K562 (cell line): ENCODE measurements at regions not wholly inside any gene's neighbourhood (a gene's known extent, or its start where the extent isn't known, plus 50 kb on each side); places are given as distances from the start of the nearest gene placed in this dataset.

Source experiments
- ARHGAP35 ChIP-seq: fragments of 450-650 bp; IDR thresholded peaks from 2 replicates; pipeline ENCODE4 v1.6.1; 2018; ENCODE audit not compliant: partially characterized antibody
- ZNF592 ChIP-seq: fragments of 450-650 bp; IDR thresholded peaks from 2 replicates; pipeline ENCODE4 v1.6.1; 2017; ENCODE audit warnings: antibody characterized with exemption, mild to moderate bottlenecking
- TF ChIP-seq, protein P1 (sequence below): fragments of 200-800 bp; sonication (Bioruptor generic); IDR thresholded peaks from 2 replicates; pipeline ENCODE4 v1.6.1; 2017; ENCODE audit warnings: missing genetic modification characterization, missing compliant biosample characterization

DNA sequence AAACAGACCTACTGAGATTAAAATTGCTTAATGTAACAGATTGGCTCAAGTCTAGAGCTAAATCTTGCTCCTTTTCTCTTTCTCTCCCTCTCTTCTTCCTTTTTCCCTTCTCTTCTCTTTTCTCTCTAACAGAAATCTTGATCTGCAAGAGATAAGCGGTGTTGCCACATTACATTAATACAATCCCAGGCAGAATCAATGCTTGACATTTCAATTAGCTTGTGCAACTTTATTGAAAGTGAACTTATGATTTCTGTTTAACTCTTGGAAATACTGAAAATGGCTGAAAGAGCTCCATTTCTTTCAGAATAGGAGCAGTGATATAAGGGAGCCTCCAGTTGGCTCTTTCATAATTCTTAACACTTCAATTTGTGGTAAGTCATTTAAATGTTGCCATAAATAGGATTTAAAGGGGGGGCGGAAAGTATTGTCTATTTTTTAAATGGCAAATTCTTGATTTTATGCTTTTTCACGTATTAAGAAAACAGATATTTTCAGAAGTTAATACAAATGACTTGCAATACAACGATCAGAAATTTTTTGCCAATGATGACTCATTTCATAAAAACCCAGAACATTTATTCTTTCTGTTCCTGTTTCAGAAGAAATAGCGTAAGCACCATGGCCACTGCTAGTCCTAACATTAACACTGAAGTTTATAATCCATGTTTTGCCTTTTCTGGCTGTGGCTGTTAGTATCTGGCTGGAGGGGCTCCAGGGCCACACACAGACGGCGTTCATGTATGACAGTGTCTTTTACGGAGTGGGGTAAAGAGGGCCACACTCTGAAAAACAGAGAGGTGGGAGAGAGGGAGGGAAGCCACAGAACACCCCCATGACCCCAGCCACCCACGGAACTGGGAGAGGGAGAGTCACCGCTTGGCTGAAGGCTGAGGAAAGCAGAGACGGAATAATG lies 115.7 kb upstream of the FAT1 start (continued):
- TF ChIP-seq, protein P1, sequence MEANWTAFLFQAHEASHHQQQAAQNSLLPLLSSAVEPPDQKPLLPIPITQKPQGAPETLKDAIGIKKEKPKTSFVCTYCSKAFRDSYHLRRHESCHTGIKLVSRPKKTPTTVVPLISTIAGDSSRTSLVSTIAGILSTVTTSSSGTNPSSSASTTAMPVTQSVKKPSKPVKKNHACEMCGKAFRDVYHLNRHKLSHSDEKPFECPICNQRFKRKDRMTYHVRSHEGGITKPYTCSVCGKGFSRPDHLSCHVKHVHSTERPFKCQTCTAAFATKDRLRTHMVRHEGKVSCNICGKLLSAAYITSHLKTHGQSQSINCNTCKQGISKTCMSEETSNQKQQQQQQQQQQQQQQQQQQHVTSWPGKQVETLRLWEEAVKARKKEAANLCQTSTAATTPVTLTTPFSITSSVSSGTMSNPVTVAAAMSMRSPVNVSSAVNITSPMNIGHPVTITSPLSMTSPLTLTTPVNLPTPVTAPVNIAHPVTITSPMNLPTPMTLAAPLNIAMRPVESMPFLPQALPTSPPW (CRISPR knock-in tag), result no peak
- 0 out of 2 replicates have a peak, but pooled peaks have one; percentile 23 for TF ChIP-seq ZNF592
- no peak for TF ChIP-seq ARHGAP35
- TF ChIP-seq, all 486 proteins: peak for 24
